GM21447 (cell line): ENCODE measurements at regions not wholly inside any gene's neighbourhood (a gene's known extent, or its start where the extent isn't known, plus 50 kb on each side); places are given as distances from the start of the nearest gene placed in this dataset.

Experiments used
- ATAC-seq: cut with Tn5 transposase; IDR thresholded peaks from one replicate; pipeline ENCODE4 v1.9.1; 2021; ENCODE audit not compliant: unreplicated experiment

GRCh38 chr2:57549642-57550102 lies 496.9 kb upstream of the VRK2 start:
- peak; percentile 69 for ATAC-seq

GRCh38 chr2:57550912-57551311 lies 495.7 kb upstream of the VRK2 start:
- ATAC-seq = no peak

GRCh38 chr2:57552885-57553284 lies 493.7 kb upstream of the VRK2 start:
- ATAC-seq = no peak

- ATAC-seq = no peak
These were observed 492.3 kb upstream of the VRK2 start for GRCh38 chr2:57554348-57554747.

- ATAC-seq = no peak
These were observed 488.3 kb upstream of the VRK2 start for GRCh38 chr2:57558312-57558711.

GRCh38 chr2:57562495-57562894 lies 484.1 kb upstream of the VRK2 start:
- ATAC-seq = no peak

GRCh38 chr2:57563015-57563414 lies 483.6 kb upstream of the VRK2 start:
- no peak for ATAC-seq

- ATAC-seq = no peak
These were observed 479.4 kb upstream of the VRK2 start for GRCh38 chr2:57567245-57567644.

- no peak for ATAC-seq
These were observed 477.2 kb upstream of the VRK2 start for GRCh38 chr2:57569396-57569795.

GRCh38 chr2:57570961-57571360 lies 475.6 kb upstream of the VRK2 start:
- no peak for ATAC-seq

- ATAC-seq = no peak
These were observed 470.8 kb upstream of the VRK2 start for GRCh38 chr2:57575700-57576268.

- no peak for ATAC-seq
These were observed 469.6 kb upstream of the VRK2 start for GRCh38 chr2:57576983-57577382.

- no peak for ATAC-seq
These were observed 448.7 kb upstream of the VRK2 start for GRCh38 chr2:57597940-57598339.

- no peak for ATAC-seq
These were observed 448.1 kb upstream of the VRK2 start for GRCh38 chr2:57598551-57598950.

- ATAC-seq = no peak
These were observed 443.9 kb upstream of the VRK2 start for GRCh38 chr2:57602733-57603132.

- no peak for ATAC-seq
These were observed 431.6 kb upstream of the VRK2 start for GRCh38 chr2:57614988-57615387.

- no peak for ATAC-seq
These were observed 430.6 kb upstream of the VRK2 start for GRCh38 chr2:57615855-57616556.

GRCh38 chr2:57617318-57617717 lies 429.3 kb upstream of the VRK2 start:
- no peak for ATAC-seq

GRCh38 chr2:57621122-57621663 lies 425.4 kb upstream of the VRK2 start:
- ATAC-seq = no peak

GRCh38 chr2:57622009-57622408 lies 424.6 kb upstream of the VRK2 start:
- ATAC-seq = no peak

- no peak for ATAC-seq
These were observed 390.4 kb upstream of the VRK2 start for GRCh38 chr2:57656198-57656597.

GRCh38 chr2:57669570-57669969 lies 377.0 kb upstream of the VRK2 start:
- no peak for ATAC-seq

- no peak for ATAC-seq
These were observed 372.6 kb upstream of the VRK2 start for GRCh38 chr2:57674025-57674424.
